GM19043 (cell line): ENCODE measurements at regions not wholly inside any gene's neighbourhood (a gene's known extent, or its start where the extent isn't known, plus 50 kb on each side); places are given as distances from the start of the nearest gene placed in this dataset.

Experiments
- ATAC-seq: cut with Tn5 transposase; IDR thresholded peaks from one replicate; pipeline ENCODE4 v1.9.1; 2021; ENCODE audit warnings: low read depth; ENCODE audit not compliant: unreplicated experiment

DNA sequence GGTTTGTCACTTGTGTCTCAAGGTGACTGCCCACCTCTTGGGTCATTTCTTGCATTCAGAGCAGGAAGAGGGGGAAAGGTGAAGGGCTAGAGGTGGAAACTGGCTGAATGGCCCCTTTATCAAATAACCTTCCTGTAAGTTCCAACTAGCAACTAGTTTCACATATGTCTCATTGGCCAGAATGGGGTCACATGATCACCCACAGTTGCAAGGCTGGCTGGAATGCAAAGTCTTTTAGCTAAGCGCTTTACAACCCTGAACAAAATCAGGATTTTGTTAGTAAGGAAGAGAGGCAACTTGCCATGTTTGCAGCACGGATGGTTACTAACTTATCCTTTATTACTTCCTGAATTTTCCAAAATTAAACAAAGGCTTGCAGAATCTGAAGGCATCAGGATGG lies 156.3 kb downstream of the EMX2 start:
- no peak for ATAC-seq

DNA sequence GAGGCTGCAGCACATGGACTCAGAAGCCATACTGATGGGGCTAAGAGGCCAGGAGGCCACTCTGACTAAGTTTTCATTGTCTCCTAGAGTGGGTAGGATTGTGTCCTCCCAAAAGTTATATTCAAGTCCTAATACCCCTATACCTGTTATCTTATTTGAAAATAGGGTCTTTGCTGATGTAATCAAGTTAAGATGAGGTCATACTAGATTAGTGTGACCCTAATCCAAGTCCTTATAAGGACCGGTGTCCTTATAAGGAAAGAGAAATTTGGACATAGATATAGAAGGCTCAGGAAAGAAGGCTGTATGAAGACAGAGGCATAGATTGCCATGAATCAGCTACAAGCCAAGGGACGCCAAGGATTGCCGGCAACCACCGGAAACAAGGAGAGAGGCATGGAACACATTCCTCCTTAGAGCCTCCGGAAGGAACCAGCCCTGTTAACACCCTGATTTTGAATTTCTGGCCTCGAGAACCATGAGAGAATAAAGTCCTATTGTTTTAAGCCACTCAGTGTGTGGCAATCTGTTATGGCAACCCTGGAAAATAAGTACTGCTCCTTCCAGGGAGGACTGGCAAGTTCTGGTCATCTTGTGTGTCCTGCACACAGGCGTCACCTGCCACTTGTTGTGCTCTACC lies 157.0 kb downstream of the EMX2 start:
- no peak for ATAC-seq

DNA sequence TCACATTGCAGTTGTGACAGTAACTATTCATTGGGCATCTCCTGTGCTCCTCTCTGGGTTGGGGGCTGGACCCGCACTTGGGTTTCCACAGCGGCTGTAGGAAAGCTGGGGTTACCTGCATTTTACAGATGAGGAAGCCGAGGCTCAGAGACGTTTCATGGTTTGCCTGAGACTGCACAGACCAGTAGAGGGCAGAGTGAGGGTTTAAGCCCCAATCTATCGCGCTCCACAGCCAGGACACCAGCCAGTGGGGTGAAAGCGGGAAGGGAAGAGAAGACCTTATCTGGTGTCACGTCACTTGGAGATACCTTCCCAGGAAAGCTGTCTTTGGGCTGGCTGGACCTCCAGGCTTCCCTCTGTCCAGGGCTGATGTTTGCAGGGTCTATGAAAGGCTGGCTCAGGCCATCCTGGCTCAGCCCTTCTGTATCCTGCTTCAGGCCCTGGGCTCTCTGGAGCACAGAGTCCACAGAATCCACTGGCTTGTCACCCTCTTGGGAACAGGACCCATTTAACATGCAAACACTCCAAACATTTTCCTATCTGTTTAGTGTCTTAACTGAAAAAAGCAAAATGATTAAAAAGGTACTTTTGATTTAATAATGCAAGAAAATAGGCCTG lies 167.7 kb downstream of the EMX2 start:
- ATAC-seq: no peak

DNA sequence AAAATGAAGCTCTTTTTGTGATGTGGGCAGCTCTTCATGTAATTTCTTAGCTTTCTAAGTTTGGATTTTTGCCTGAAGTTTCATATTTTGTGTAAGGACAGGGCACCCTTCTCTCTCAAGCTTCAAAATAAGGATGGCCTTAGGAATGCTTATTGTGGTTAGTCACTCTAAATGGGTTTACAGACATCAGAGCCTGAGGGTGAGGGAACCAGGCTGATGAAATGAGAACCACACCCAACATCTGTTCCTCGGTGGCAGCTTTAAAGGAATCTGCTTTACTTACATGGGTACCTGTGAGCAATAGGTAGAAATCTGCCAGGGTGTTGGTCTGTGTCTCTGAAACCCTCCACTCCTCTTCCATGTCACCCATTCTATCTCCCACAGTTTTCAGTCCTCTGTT lies 174.3 kb downstream of the EMX2 start:
- no peak for ATAC-seq

DNA sequence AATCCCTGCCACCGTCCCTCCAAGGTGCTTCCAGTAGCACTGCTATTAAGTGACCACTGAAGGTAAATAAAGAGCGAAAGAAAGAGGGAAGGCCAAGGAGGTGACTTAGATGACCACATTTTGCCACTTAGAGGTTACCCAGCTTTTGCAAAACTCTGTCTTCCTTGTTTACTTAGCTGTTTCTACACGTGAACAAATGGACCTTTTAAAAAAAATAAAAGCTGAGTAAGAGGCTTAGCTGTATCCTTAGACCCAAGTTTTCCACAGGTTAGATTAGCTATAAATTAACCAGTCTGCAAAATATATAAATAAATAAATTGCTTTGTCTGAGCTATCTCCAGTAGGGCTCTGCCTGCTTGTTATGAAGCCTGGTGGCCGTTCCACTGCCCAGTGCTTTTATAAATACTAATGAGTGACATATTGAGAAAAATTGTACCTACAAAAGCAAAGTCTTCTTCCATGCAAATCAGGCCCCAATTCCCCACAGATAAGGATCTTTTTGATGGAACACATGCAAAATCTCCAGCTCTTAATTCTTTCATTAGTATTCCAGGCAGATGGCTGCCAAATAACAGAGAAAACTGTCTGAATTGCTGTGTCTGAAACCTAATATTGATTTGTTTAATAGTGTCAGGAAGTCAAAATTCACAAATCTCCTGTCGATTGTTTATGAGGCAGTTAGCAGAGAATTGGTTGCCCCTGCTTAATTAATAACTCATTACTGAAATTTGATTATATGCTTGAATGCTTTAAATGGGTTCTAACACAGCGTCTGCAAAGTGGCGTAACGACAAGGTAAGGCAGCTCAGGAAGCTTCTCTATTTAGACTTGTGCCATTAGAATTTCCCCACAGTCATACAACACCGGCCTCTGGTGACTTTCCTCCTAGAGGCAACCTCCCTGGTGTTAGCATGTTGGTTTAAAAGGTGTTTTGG lies 176.7 kb downstream of the EMX2 start:
- no peak for ATAC-seq

DNA sequence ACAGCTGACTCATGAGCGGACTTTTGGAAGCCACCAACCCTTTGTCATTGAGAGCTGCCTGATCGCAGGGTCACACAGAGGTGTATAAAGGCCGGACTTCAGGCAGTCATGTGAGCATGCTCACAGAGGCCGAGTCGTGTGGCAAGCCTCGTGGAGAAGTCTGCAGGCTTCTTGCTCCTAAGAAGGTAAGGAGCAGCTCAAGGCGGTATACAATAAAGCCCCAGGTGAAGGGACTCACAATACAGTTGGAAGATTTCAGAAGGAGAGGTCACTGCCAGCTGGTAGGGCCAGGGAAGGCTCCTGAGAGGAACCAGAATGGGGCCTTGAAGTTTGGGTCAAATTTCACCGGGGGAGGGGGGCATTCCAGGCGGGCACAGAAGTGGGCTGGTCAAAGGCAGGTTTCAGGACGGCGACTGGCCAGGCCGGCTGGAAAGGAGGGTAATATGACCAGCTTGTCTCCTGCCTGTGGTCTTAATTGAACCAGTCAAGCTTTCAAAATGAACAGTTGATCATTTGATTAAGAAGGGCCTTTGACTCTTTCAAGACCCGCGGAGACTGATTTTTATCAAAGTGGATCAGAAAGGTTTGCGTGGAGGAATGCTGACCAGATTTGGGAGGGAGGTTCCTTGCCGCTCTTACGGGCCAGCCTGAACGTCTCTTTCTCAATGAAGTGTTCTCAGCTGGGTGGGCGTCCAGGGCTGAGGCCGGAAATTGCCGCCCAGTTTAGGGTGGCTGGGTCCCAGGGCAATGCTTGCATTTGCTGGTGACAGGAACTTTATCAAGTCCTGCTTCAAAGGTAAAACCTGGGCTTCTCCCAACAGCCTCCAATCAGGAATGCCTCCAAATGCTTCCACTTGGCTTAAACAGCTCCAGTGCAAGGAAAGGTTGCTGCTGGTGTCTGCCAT lies 178.6 kb downstream of the EMX2 start:
- no peak for ATAC-seq

DNA sequence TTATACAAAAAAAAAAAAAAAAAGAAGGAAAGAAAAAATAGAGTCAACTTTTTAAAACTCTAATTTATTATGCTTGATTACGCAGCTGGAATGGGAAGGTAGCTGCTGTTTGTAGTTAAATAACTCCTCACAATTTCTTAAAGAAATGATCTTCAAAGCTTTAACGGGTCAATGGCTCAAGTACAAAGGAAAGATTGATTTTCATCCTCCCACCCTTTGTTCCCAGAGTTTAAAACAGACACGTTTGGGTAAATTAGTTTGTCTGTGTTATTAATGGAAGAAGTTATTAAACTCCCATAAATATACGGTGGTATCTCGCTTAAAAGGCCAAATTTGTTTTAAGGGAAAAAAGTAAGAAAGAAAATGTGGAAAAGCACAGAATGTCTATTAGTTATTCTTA lies 179.3 kb downstream of the EMX2 start:
- no peak for ATAC-seq

DNA sequence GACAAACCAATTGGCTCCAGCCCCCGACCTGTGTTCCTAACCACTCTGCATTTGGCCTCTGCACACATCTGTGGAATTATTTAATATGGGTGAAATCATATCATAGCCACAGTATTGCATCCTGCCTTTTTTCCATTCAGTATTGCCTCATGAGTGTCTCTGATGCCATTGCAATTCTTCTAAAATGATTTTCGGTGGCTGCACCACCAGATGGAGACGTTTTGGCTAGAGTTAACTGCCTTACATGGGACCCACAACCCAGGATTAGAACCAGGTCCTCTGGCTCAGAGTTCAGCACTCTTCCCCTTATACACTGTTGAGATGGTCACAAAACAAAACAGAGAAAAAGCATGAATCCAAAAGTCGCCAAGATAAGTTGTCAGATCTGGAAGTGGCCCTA lies 180.8 kb downstream of the EMX2 start:
- ATAC-seq: no peak

DNA sequence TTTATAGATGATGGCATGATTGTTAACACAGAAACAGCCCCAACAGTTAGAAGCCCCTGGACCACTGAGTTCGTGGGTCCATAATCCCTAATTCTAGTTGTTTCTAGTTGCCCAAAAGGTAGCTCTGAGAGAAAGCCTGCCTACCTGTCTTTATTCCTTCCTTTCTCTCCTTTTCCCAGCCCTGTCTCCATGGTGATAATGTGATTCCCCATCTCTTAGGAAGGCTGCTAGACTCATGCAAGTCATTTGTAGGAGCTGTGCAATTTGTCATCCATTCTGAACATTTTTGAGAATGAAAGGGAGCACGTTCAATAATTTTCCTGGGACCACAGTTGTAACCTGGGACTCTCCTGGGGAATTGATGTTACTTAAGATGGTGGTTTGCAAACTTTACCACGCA lies 183.4 kb downstream of the EMX2 start:
- ATAC-seq: no peak

DNA sequence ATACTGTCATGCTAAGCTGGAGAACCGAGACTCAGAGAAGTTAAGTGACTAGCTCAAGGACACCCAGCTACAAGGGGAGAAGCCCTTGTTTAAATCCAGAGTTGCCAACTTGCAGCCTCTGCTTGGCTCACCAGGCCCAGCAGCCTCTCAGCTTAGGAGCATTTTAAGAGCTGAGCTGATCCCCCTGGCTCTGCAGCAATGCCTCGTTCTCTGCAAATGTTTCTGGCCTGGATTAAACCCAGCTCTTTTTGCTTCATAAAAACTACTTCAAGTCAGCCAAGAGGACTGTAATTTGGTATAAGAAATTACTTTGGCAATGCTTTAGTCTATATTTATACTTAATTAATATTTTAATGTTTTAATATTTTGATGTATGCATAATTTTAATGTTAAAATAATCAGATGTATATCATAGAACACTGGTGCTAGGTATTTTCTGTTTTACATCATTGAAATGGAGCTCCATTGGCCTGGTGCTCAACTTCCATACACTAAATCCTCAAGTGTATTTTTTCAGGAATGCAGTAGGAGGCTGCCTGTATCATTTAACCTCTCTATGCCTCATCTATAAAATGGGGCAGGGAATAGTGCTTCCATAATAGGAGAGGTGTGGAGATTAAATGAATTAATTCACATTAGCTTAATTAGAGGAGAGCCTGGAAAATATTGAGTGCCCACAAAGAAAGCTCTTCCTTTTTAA lies 184.2 kb downstream of the EMX2 start:
- ATAC-seq: no peak

DNA sequence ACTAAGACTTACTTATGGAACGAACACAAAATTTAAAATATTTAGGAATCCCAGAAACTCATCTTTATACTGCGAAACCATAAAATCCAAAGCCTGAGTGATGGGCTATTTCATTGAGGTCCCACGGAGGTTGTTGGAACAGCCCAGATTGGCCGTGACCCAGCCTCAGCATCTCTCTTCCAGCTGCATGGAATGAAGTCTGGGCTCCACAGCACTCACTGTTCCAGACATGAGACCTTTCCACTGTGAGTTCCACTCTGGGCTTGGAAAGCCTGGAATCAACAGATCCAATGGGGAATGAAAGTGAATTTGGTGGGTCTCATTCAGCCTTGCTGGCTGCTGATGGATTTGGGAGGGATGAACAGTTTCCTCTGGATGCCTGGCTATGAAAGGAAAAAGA lies 184.9 kb downstream of the EMX2 start:
- no peak for ATAC-seq

DNA sequence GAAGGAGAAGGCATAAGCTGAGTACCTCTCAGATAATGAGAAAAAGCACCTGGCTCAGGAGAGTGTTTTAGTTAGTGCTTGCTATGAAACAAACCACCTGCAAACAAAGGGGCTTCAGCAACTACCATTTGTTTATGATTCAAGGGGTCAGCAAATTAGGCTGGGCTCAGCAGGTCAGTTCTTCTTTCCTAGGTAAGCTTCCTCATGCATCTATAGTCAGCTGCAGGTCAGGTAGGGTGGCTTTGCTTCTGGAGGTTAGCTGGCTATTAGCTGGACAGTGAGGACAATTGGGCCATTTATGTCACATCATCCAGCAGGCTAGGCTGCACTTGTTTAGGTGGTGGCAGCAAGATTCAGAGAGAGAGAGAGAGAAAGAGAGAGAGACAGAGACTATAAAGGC lies 185.5 kb downstream of the EMX2 start:
- no peak for ATAC-seq

DNA sequence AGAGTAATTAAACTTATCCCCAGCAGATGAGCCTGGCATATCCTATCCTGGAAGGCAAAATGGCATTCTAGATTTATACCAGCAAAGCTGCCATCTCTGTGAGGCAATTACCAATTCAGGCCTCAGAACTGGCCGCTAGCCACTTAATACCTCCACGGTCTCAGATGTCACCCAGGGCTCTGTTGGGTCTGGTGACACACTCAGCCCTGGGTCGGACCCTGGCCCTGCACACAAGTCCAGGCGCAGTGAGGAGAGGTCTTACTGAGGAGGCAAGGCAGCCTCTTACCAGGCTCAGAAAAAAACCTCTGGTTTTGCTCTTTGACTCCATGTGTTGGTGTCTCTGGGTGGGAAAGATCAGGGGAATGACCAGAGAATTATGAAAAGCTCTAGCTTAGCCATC lies 186.6 kb downstream of the EMX2 start:
- no peak for ATAC-seq

DNA sequence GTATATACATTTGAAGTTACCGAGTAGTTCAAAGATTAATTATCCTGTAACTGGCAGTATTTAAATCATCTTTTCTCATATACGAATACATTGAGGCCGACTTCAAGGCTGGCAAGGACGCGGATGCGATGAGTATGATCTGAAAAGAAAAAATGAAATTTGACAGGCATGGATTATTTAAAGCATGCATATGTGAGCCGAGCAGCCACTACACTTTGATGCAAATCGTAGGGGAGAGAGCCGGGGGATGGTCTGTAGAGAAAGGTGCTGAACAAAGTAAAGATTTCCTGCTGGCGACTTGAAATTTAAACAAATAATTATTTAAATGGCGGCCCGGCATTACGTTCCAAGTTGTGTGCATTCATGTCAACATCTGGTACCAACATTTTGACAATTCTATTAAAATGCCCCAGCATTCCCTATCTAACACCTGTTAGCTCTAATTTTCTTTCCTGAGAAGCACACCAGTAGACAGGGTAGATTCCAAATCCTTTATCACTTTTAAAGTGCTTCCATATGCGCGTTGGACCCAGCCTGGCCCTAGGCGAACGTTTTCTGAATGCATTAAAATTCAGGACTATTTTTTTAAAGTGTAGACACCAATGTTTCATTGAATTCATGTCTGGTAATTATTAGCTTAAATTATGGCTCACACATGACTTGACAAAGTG lies 188.7 kb downstream of the EMX2 start:
- no peak for ATAC-seq

DNA sequence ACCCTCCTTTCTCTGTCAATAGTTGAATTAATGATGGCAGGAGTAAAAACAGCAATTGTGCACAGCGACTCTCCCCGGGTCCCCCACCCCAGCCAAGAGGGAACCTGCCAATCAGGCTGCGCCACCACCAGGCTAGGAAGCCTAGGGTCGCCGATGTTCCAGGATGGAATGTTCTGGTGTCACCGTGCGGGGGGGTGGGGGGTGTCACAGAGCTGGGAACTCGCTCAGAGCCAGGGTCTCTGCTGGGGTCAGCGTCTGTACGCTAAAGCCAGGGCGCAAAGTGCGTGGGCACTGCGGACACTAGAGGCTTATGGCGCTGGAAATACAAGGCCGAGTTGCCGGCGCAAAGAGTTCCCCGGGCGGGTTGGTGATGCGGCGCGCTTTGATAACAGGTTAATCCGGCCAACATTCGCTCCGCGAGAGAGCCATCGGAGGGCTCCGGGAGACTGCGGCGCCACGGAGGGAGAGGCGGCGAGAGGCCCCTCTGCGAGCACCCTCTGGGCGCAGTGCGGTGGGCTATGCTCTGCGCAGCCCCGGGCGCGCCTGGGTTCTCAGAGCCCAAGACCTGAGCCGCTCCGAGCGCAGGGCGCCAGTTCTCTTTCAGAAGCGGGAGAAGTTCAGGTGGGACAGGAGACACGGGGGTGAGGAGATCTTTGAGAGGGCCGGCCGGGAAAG lies 192.3 kb downstream of the EMX2 start:
- ATAC-seq: no peak

DNA sequence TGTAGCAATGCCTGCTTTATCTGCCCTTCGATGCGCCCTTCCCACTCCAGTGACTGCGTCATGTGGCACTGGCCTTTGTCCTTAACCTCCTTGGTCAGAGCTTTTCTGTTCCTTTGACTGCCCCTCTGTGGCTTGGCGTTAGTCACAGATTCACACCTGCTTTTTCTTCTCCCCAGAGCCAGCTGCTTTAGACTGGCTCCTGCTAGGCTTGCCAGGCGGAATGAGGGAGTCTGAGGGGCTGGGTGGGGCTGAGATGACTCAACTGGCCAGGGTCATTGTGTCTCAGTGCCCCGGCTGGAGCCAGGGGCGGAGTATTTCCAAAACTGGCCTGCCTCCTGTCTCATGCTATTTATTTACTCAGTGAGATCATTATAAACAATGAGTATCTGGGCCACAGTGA lies 194.1 kb downstream of the EMX2 start:
- ATAC-seq: no peak

DNA sequence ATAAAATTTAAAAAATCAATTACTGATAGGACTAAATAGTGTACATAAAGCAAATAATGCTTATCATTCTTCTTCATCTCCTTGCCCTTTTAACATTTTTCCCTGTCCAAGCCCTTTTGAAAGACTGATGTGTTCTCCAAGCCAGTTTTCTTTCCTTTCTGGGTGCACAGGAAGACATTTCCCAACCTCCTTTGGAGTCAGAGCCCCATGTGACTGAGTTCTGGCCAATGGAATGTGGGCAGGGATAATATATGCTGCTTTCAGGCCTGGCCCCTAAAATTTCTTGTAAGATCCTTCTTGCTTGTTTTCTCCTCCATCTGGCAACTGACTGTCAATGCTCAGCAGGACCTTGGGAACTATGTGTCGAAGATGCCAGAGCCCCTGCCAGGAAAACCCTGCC lies 197.5 kb downstream of the EMX2 start:
- ATAC-seq: no peak

DNA sequence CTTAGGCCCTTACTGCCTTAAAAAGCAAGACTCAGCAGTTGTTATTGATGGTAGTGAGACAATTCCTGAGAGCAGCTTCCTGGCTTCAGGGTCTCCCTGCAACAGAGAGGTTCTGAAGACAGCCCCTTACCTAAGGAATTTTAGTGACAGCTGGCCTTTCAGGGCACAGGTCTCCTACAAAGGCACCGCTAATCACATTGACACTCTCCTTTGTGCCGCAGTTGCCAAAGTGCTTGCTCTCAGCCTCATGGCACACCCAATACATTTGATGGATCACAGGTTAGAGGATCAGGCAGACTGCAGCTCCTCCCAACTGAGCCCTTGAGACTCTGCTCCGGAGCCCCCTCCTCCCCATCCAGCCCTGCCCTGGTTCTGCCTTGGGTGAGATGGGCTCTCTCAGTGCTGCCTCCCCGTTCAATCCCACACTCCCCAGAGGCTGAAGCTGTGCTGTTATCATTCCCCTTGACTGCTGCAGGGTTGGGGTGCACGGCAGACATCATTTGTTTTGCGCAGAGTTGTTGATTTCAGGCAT lies 198.2 kb downstream of the EMX2 start:
- ATAC-seq: no peak

DNA sequence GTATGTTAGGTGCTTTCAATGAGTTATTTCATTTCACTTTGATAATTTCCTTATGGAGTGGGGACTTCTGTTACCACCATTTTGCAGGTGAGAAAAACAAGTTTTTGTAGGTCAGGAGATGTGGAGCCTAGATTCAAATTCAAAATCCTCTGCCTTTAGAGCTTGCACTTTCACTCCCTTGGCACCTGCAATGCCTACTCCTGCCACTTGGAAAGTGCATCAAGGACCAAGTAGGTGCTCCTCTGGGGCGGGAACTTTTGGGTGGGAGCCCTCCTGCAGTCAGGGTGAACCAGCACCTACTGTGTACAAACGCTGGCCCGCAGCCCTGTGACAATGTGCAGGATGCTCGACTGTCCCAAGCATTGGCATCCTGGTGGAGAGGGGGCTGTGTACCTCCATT lies 199.0 kb downstream of the EMX2 start:
- no peak for ATAC-seq
